ENCODE measurements at regions not wholly inside any gene's neighbourhood (a gene's known extent, or its start where the extent isn't known, plus 50 kb on each side); places are given as distances from the start of the nearest gene placed in this dataset.

- DNase-seq (ENCODE audit: low read depth): no peak
- TF ChIP-seq, protein P1, sequence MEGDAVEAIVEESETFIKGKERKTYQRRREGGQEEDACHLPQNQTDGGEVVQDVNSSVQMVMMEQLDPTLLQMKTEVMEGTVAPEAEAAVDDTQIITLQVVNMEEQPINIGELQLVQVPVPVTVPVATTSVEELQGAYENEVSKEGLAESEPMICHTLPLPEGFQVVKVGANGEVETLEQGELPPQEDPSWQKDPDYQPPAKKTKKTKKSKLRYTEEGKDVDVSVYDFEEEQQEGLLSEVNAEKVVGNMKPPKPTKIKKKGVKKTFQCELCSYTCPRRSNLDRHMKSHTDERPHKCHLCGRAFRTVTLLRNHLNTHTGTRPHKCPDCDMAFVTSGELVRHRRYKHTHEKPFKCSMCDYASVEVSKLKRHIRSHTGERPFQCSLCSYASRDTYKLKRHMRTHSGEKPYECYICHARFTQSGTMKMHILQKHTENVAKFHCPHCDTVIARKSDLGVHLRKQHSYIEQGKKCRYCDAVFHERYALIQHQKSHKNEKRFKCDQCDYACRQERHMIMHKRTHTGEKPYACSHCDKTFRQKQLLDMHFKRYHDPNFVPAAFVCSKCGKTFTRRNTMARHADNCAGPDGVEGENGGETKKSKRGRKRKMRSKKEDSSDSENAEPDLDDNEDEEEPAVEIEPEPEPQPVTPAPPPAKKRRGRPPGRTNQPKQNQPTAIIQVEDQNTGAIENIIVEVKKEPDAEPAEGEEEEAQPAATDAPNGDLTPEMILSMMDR (IDR thresholded peaks at IDR 0.05; ENCODE audit: control insufficient read depth, insufficient read depth, low read depth, low read length, missing control alignments): no peak
- H3K4me3 ChIP-seq (ENCODE audit: control insufficient read depth, low read depth, low read length): no peak overlapping the region
These were observed 476.1 kb downstream of the TMEM232 start for GRCh38 chr5:110250355-110250754.

GRCh38 chr5:110250755-110251154, 475.7 kb downstream of the TMEM232 start:
- TF ChIP-seq, protein P1 (IDR thresholded peaks at IDR 0.05; ENCODE audit: control insufficient read depth, insufficient read depth, low read depth, low read length, missing control alignments): no peak
- H3K4me3 ChIP-seq (ENCODE audit: control insufficient read depth, low read depth, low read length): no peak overlapping the region
- no peak for DNase-seq (ENCODE audit: low read depth)

- TF ChIP-seq, protein P1 (IDR thresholded peaks at IDR 0.05; ENCODE audit: control insufficient read depth, insufficient read depth, low read depth, low read length, missing control alignments): no peak
- no peak for DNase-seq (ENCODE audit: low read depth)
- H3K4me3 ChIP-seq (ENCODE audit: control insufficient read depth, low read depth, low read length): no peak overlapping the region
These were observed 475.1 kb downstream of the TMEM232 start for GRCh38 chr5:110251366-110251765.

DNA sequence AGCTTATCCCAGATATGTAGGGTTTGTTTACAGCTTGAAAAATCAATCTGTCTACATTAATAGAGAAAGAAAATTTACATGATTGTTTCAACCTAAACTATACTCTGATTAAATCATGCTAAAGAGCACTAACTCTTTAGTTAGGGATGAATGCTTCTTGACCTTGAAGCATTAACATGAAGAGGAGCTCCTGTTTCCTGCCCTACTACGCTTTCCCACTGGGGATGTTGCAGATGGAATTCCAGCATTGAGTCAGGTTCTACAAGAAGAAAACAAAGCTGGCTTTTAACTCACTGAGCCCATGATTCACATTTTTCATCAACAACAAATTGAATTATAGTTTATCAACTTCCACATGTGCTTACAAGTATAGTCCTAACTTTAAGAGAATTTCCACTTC, 471.3 kb downstream of the TMEM232 start:
- no peak for DNase-seq (ENCODE audit: low read depth)
- no peak overlapping the region for H3K4me3 ChIP-seq (ENCODE audit: control insufficient read depth, low read depth, low read length)
- TF ChIP-seq, protein P1 (IDR thresholded peaks at IDR 0.05; ENCODE audit: control insufficient read depth, insufficient read depth, low read depth, low read length, missing control alignments): no peak

GRCh38 chr5:110256298-110256697, 470.2 kb downstream of the TMEM232 start:
- TF ChIP-seq, protein P1 (IDR thresholded peaks at IDR 0.05; ENCODE audit: control insufficient read depth, insufficient read depth, low read depth, low read length, missing control alignments): no peak

GRCh38 chr5:110257971-110258370, 468.5 kb downstream of the TMEM232 start:
- H3K4me3 ChIP-seq (ENCODE audit: control insufficient read depth, low read depth, low read length): no peak overlapping the region
- no peak for DNase-seq (ENCODE audit: low read depth)
- TF ChIP-seq, protein P1 (IDR thresholded peaks at IDR 0.05; ENCODE audit: control insufficient read depth, insufficient read depth, low read depth, low read length, missing control alignments): no peak

More at GRCh38 chr5:110256298-110256697, 470.2 kb downstream of the TMEM232 start:
- no peak for DNase-seq (ENCODE audit: low read depth)
- H3K4me3 ChIP-seq (ENCODE audit: control insufficient read depth, low read depth, low read length): no peak overlapping the region
